ENCODE measurements at regions not wholly inside any gene's neighbourhood (a gene's known extent, or its start where the extent isn't known, plus 50 kb on each side); places are given as distances from the start of the nearest gene placed in this dataset.

- DNase-seq (ENCODE audit: low spot score in 2 of 2) (no peak), ATAC-seq (ENCODE audit: low read depth) (no peak)
- peaks cover 6% of the 10 kb centered on the region for H3K4me1 Mint-ChIP-seq
- no peak overlapping the region for H3K4me3 Mint-ChIP-seq
- H3K27me3 Mint-ChIP-seq: peaks cover 4% of the 10 kb centered on the region
- H3K27ac Mint-ChIP-seq: no peak overlapping the region
- H3K36me3 Mint-ChIP-seq: no peaks in the 10 kb centered on the region
- no peaks in the 10 kb centered on the region for H3K9me3 Mint-ChIP-seq
These were observed 86.4 kb upstream of the ZNF648 start for GRCh38 chr1:182147951-182148350.

GRCh38 chr1:182147136-182147820 lies 85.8 kb upstream of the ZNF648 start:
- Mint-ChIP-seq H3K27me3 (peaks cover 7% of the 10 kb centered on the region), H3K9me3 (no peaks in the 10 kb centered on the region), H3K36me3 (no peaks in the 10 kb centered on the region), H3K4me3 (no peak overlapping the region), H3K4me1 (peaks cover 6% of the 10 kb centered on the region), H3K27ac (no peak overlapping the region)
- DNase-seq (ENCODE audit: low spot score in 2 of 2) (no peak), ATAC-seq (ENCODE audit: low read depth) (no peak)

- no peak for DNase-seq (ENCODE audit: low spot score in 2 of 2)
- H3K9me3 Mint-ChIP-seq: no peaks in the 10 kb centered on the region
- H3K27ac Mint-ChIP-seq: no peak overlapping the region
- no peak overlapping the region for H3K4me3 Mint-ChIP-seq
- peaks cover 7% of the 10 kb centered on the region for H3K27me3 Mint-ChIP-seq
- H3K36me3 Mint-ChIP-seq: no peaks in the 10 kb centered on the region
- peaks cover 6% of the 10 kb centered on the region for H3K4me1 Mint-ChIP-seq
- ATAC-seq (ENCODE audit: low read depth): no peak
These were observed 84.8 kb upstream of the ZNF648 start for GRCh38 chr1:182146286-182146685.

- no peak overlapping the region for H3K27ac Mint-ChIP-seq
- no peaks in the 10 kb centered on the region for H3K9me3 Mint-ChIP-seq
- peaks cover 10% of the 10 kb centered on the region for H3K27me3 Mint-ChIP-seq
- no peak overlapping the region for H3K4me3 Mint-ChIP-seq
- no peak for ATAC-seq (ENCODE audit: low read depth)
- H3K4me1 Mint-ChIP-seq: peaks cover 6% of the 10 kb centered on the region
- H3K36me3 Mint-ChIP-seq: no peaks in the 10 kb centered on the region
- DNase-seq (ENCODE audit: low spot score in 2 of 2): no peak
These were observed 83.9 kb upstream of the ZNF648 start for GRCh38 chr1:182145441-182145840.

- Mint-ChIP-seq H3K27ac (no peak overlapping the region), H3K9me3 (no peaks in the 10 kb centered on the region), H3K27me3 (peaks cover 10% of the 10 kb centered on the region), H3K4me1 (peaks cover 6% of the 10 kb centered on the region), H3K4me3 (no peak overlapping the region), H3K36me3 (no peaks in the 10 kb centered on the region)
- DNase-seq (ENCODE audit: low spot score in 2 of 2) (no peak), ATAC-seq (ENCODE audit: low read depth) (no peak)
These were observed 83.1 kb upstream of the ZNF648 start for GRCh38 chr1:182144646-182145030.

GRCh38 chr1:182143825-182144645 lies 82.5 kb upstream of the ZNF648 start:
- Mint-ChIP-seq H3K9me3 (no peaks in the 10 kb centered on the region), H3K27ac (no peak overlapping the region), H3K4me3 (no peak overlapping the region), H3K4me1 (peaks cover 6% of the 10 kb centered on the region), H3K36me3 (no peaks in the 10 kb centered on the region), H3K27me3 (peaks cover 10% of the 10 kb centered on the region)
- DNase-seq (ENCODE audit: low spot score in 2 of 2) (no peak), ATAC-seq (ENCODE audit: low read depth) (no peak)

GRCh38 chr1:182143154-182143657 lies 81.7 kb upstream of the ZNF648 start:
- ATAC-seq (ENCODE audit: low read depth) (peak; percentile 66), DNase-seq (ENCODE audit: low spot score in 2 of 2) (peak; percentile 73 to 81)
- Mint-ChIP-seq H3K27ac (no peak overlapping the region), H3K4me1 (peaks cover 6% of the 10 kb centered on the region), H3K36me3 (no peaks in the 10 kb centered on the region), H3K9me3 (no peaks in the 10 kb centered on the region), H3K27me3 (peaks cover 9% of the 10 kb centered on the region), H3K4me3 (no peak overlapping the region)

- Mint-ChIP-seq H3K4me1 (peaks cover 6% of the 10 kb centered on the region), H3K9me3 (no peaks in the 10 kb centered on the region), H3K27ac (no peak overlapping the region), H3K36me3 (no peaks in the 10 kb centered on the region), H3K27me3 (peaks cover 9% of the 10 kb centered on the region), H3K4me3 (no peak overlapping the region)
- ATAC-seq (ENCODE audit: low read depth): no peak
- DNase-seq (ENCODE audit: low spot score in 2 of 2): no peak
These were observed 81.1 kb upstream of the ZNF648 start for GRCh38 chr1:182142621-182143020.

- Mint-ChIP-seq H3K36me3 (no peaks in the 10 kb centered on the region), H3K9me3 (no peaks in the 10 kb centered on the region), H3K27ac (no peak overlapping the region), H3K4me3 (no peak overlapping the region), H3K4me1 (peaks cover 6% of the 10 kb centered on the region), H3K27me3 (peaks cover 9% of the 10 kb centered on the region)
- ATAC-seq (ENCODE audit: low read depth) (no peak), DNase-seq (ENCODE audit: low spot score in 2 of 2) (no peak)
These were observed 79.5 kb upstream of the ZNF648 start for GRCh38 chr1:182141040-182141439.

GRCh38 chr1:182139496-182139895 lies 78.0 kb upstream of the ZNF648 start:
- DNase-seq (ENCODE audit: low spot score in 2 of 2) (no peak), ATAC-seq (ENCODE audit: low read depth) (no peak)
- Mint-ChIP-seq H3K9me3 (peaks cover 2% of the 10 kb centered on the region), H3K36me3 (no peaks in the 10 kb centered on the region), H3K27me3 (peaks cover 7% of the 10 kb centered on the region), H3K27ac (no peak overlapping the region), H3K4me3 (no peak overlapping the region), H3K4me1 (peaks cover 4% of the 10 kb centered on the region)

- no peak for ATAC-seq (ENCODE audit: low read depth)
- no peak for DNase-seq (ENCODE audit: low spot score in 2 of 2)
- H3K9me3 Mint-ChIP-seq: peaks cover 6% of the 10 kb centered on the region
- H3K4me3 Mint-ChIP-seq: no peak overlapping the region
- peaks cover 6% of the 10 kb centered on the region for H3K27me3 Mint-ChIP-seq
- H3K4me1 Mint-ChIP-seq: no peaks in the 10 kb centered on the region
- no peak overlapping the region for H3K27ac Mint-ChIP-seq
- H3K36me3 Mint-ChIP-seq: no peaks in the 10 kb centered on the region
These were observed 76.0 kb upstream of the ZNF648 start for GRCh38 chr1:182137546-182137945.

- no peaks in the 10 kb centered on the region for H3K4me1 Mint-ChIP-seq
- ATAC-seq (ENCODE audit: low read depth) (no peak), DNase-seq (ENCODE audit: low spot score in 2 of 2) (no peak)
- H3K4me3 Mint-ChIP-seq: no peak overlapping the region
- peaks cover 3% of the 10 kb centered on the region for H3K27me3 Mint-ChIP-seq
- H3K27ac Mint-ChIP-seq: no peak overlapping the region
- peaks cover 6% of the 10 kb centered on the region for H3K9me3 Mint-ChIP-seq
- H3K36me3 Mint-ChIP-seq: no peaks in the 10 kb centered on the region
These were observed 74.4 kb upstream of the ZNF648 start for GRCh38 chr1:182135946-182136345.

- Mint-ChIP-seq H3K4me1 (no peaks in the 10 kb centered on the region), H3K4me3 (no peak overlapping the region), H3K36me3 (no peaks in the 10 kb centered on the region), H3K9me3 (peaks cover 6% of the 10 kb centered on the region), H3K27ac (no peak overlapping the region), H3K27me3 (peaks cover 3% of the 10 kb centered on the region)
- ATAC-seq (ENCODE audit: low read depth) (no peak), DNase-seq (ENCODE audit: low spot score in 2 of 2) (no peak)
These were observed 72.7 kb upstream of the ZNF648 start for GRCh38 chr1:182134257-182134656.

GRCh38 chr1:182133181-182133580 lies 71.7 kb upstream of the ZNF648 start:
- Mint-ChIP-seq H3K27ac (no peak overlapping the region), H3K4me1 (no peaks in the 10 kb centered on the region), H3K27me3 (peaks cover 5% of the 10 kb centered on the region), H3K36me3 (no peaks in the 10 kb centered on the region), H3K9me3 (peaks cover 6% of the 10 kb centered on the region), H3K4me3 (no peak overlapping the region)
- no peak for ATAC-seq (ENCODE audit: low read depth)
- no peak for DNase-seq (ENCODE audit: low spot score in 2 of 2)

Measured in memory B cell (primary cell).